ENCODE measurements at regions not wholly inside any gene's neighbourhood (a gene's known extent, or its start where the extent isn't known, plus 50 kb on each side); places are given as distances from the start of the nearest gene placed in this dataset.

- TF ChIP-seq CTCF (IDR thresholded peaks at IDR 0.05) (no peak), POLR2A (IDR thresholded peaks at IDR 0.05) (no peak)
Observed at GRCh38 chr9:24708814-24709213, 163.1 kb upstream of the IZUMO3 start.

Measured in Peyer's patch (tissue), 4 donors.